Esophagus squamous epithelium (tissue), 4 donors: ENCODE measurements at regions not wholly inside any gene's neighbourhood (a gene's known extent, or its start where the extent isn't known, plus 50 kb on each side); places are given as distances from the start of the nearest gene placed in this dataset.

Experiments used
- CTCF ChIP-seq, 6 experiments: fragments of 450-650 bp in 4 of 6; fragments of 200-600 bp in 2 of 6; sonication (generic) in 2 of 6; IDR thresholded peaks; one replicate each; pipeline ENCODE4 v1.5.1; 2016 to 2019; ENCODE audit warnings: antibody characterized with exemption in 6 of 6, mild to moderate bottlenecking in 4 of 6, moderate library complexity in 4 of 6
- POLR2A ChIP-seq, 4 donors: fragments of 450-650 bp; IDR thresholded peaks; one replicate each; pipeline ENCODE4 v1.6.1; 2017; ENCODE audit warnings: antibody characterized with exemption in 4 of 4, mild to moderate bottlenecking in 4 of 4, moderate library complexity in 3 of 4

GRCh38 chr11:90601261-90601660 is 378.4 kb upstream of the CHORDC1 start:
- TF ChIP-seq POLR2A (IDR thresholded peaks at IDR 0.05) (no peak), CTCF (IDR thresholded peaks at IDR 0.05) (no peak)
